ENCODE measurements at regions not wholly inside any gene's neighbourhood (a gene's known extent, or its start where the extent isn't known, plus 50 kb on each side); places are given as distances from the start of the nearest gene placed in this dataset.

DNA sequence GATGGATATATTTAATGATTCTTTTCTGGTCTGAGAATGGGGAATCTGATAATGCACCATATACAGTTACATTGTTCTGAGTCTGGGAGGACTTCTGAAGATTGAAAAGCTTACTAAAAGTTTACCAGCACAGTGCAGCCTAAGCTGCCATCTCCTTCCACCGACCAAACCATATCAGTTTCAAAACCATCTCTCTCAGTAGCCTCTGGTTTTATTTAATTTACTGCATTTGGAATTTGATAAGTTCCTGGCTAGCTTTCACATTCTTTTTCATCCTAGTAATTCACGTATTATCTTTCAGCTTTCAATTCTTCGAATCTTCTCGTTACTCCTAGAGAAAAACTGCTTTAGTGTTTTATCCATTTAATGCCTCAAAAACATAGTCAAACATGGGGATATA lies 181.4 kb upstream of the HCCS start:
- Mint-ChIP-seq H3K36me3 (no peaks in the 10 kb centered on the region), H3K4me1 (no peaks in the 10 kb centered on the region), H3K9me3 (peaks cover 37% of the 10 kb centered on the region), H3K27ac (no peak overlapping the region), H3K27me3 (ENCODE audit: low read depth) (no peaks in the 10 kb centered on the region), H3K4me3 (no peak overlapping the region)
- TF ChIP-seq, protein P1, sequence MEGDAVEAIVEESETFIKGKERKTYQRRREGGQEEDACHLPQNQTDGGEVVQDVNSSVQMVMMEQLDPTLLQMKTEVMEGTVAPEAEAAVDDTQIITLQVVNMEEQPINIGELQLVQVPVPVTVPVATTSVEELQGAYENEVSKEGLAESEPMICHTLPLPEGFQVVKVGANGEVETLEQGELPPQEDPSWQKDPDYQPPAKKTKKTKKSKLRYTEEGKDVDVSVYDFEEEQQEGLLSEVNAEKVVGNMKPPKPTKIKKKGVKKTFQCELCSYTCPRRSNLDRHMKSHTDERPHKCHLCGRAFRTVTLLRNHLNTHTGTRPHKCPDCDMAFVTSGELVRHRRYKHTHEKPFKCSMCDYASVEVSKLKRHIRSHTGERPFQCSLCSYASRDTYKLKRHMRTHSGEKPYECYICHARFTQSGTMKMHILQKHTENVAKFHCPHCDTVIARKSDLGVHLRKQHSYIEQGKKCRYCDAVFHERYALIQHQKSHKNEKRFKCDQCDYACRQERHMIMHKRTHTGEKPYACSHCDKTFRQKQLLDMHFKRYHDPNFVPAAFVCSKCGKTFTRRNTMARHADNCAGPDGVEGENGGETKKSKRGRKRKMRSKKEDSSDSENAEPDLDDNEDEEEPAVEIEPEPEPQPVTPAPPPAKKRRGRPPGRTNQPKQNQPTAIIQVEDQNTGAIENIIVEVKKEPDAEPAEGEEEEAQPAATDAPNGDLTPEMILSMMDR (IDR thresholded peaks at IDR 0.05; ENCODE audit: unreplicated experiment): no peak
- no peak for DNase-seq (ENCODE audit: low spot score in 2 of 2, unreplicated experiment in 2 of 2)

DNA sequence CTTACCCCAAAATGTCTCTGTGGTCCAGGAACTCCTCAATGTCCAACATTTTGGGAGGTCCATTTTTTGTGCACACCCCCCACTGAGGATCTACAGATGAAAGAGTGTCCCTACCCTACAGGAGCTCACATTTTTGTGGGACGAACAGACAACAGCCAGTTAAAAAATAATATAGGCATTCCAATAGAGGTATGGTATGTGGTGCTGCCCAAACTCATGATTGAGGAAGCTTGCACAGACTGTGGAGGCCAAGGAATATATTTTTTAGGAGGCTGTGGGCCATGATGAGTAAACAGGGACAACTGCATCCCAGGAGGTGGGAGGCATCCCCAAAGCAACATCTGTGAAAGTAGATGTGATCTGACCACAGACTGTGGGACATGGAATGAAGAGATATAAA lies 181.0 kb upstream of the HCCS start:
- Mint-ChIP-seq H3K4me3 (no peak overlapping the region), H3K27ac (no peak overlapping the region), H3K27me3 (ENCODE audit: low read depth) (no peaks in the 10 kb centered on the region), H3K4me1 (no peaks in the 10 kb centered on the region), H3K9me3 (peaks cover 40% of the 10 kb centered on the region), H3K36me3 (no peaks in the 10 kb centered on the region)
- no peak for DNase-seq (ENCODE audit: low spot score in 2 of 2, unreplicated experiment in 2 of 2)
- TF ChIP-seq, protein P1 (IDR thresholded peaks at IDR 0.05; ENCODE audit: unreplicated experiment): no peak

DNA sequence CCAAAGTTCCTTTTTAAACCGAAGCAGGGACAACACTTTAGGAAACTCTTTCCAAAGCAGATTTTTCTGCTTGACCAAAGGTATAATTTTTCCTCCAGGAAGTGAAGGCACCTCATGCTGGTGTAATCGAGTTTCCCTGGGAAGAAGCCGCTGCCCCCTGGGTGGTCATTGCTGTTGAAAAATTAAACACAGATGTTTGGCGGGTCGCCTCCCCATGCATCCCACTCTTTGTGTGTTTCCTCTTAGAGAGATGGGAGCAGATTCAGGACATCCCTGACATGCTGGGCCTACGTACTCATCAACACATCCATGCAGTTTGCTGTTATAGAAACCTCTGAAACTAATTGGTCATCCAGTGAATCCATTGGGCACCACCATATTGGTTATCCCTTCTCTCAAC lies 179.2 kb upstream of the HCCS start:
- TF ChIP-seq, protein P1 (IDR thresholded peaks at IDR 0.05; ENCODE audit: unreplicated experiment): no peak
- H3K4me1 Mint-ChIP-seq: no peaks in the 10 kb centered on the region

DNA sequence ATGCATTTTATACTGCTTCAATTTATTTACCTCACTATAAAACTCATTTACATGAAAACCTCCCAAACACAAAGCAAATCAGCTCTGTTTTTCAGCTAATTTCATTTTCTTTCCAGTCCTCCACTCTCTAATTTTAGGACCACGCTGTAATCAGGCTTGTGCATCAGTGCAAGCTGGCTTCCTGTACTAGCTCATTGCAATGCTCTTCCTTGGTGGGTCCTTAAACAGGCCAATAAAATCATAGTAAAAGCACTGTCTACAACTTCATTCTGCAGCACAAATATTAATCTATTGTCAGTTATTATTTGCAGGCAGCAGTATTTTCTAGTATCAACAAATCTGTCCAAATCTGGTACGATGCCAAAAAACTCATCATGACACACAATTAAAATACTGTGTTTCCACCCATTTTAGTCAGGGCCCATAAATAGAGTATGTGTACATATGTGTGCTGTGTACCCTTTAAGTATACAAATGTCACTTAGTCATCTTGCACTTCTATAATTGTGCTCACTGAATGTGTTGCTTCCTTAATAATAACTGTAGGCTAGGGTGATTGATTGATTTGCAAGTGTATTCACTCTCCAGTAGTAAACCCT lies 178.2 kb upstream of the HCCS start:
- H3K4me1 Mint-ChIP-seq: no peaks in the 10 kb centered on the region
- H3K36me3 Mint-ChIP-seq: no peaks in the 10 kb centered on the region
- TF ChIP-seq, protein P1 (IDR thresholded peaks at IDR 0.05; ENCODE audit: unreplicated experiment): no peak
- H3K27ac Mint-ChIP-seq: no peak overlapping the region
- peaks cover 46% of the 10 kb centered on the region for H3K9me3 Mint-ChIP-seq
- no peak for DNase-seq (ENCODE audit: low spot score in 2 of 2, unreplicated experiment in 2 of 2)
- no peaks in the 10 kb centered on the region for H3K27me3 Mint-ChIP-seq (ENCODE audit: low read depth)
- no peak overlapping the region for H3K4me3 Mint-ChIP-seq

More for the DNA sequence above, 179.2 kb upstream of the HCCS start:
- Mint-ChIP-seq H3K9me3 (peaks cover 46% of the 10 kb centered on the region), H3K36me3 (no peaks in the 10 kb centered on the region), H3K27me3 (ENCODE audit: low read depth) (no peaks in the 10 kb centered on the region), H3K4me3 (no peak overlapping the region), H3K27ac (no peak overlapping the region)
- no peak for DNase-seq (ENCODE audit: low spot score in 2 of 2, unreplicated experiment in 2 of 2)

DNA sequence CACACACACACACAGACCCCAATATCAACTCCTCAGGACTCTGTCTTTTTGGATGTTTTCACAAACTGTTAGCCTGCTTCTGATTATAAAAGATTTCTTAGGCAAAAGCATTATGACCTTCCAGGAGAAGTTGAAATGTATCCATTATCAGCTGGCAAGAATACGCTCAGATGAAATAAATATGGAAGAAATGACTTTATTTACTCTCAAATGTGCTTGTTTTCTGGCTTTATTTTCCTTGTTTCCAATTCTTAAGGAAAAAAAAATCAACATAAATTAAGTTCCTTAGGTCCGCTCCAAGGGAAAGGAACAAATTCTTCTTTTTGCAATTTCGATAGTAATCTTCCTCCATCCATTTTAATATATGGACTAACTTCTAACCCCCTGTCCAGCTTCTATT lies 175.6 kb upstream of the HCCS start:
- no peak overlapping the region for H3K27ac Mint-ChIP-seq
- peaks cover 2% of the 10 kb centered on the region for H3K4me1 Mint-ChIP-seq
- no peaks in the 10 kb centered on the region for H3K36me3 Mint-ChIP-seq
- H3K27me3 Mint-ChIP-seq (ENCODE audit: low read depth): no peaks in the 10 kb centered on the region
- no peak overlapping the region for H3K4me3 Mint-ChIP-seq
- peaks cover 29% of the 10 kb centered on the region for H3K9me3 Mint-ChIP-seq
- TF ChIP-seq, protein P1 (IDR thresholded peaks at IDR 0.05; ENCODE audit: unreplicated experiment): no peak
- no peak for DNase-seq (ENCODE audit: low spot score in 2 of 2, unreplicated experiment in 2 of 2)

DNA sequence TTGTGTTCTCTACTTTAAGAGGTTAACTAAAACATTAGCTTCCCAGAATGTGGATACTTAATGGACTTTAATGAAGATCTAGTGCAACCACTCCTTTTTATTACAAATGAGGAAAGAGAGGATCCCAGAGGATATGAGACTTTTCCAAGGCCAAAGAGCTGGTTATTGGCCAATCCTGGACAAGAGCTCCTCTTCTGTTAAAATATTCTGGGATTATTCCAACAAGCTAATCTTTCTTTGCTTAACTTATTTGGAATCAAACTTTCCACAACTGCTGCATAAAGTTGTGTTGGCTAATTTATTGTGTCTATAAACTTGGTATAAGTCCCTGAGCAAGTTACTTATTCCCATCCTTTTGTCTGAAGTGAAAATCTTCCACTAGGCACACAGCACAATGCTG lies 174.2 kb upstream of the HCCS start:
- no peak overlapping the region for H3K4me3 Mint-ChIP-seq
- DNase-seq (ENCODE audit: low spot score in 2 of 2, unreplicated experiment in 2 of 2): no peak
- peaks cover 2% of the 10 kb centered on the region for H3K4me1 Mint-ChIP-seq
- H3K9me3 Mint-ChIP-seq: peaks cover 29% of the 10 kb centered on the region
- no peaks in the 10 kb centered on the region for H3K27me3 Mint-ChIP-seq (ENCODE audit: low read depth)
- TF ChIP-seq, protein P1 (IDR thresholded peaks at IDR 0.05; ENCODE audit: unreplicated experiment): no peak
- H3K36me3 Mint-ChIP-seq: no peaks in the 10 kb centered on the region
- H3K27ac Mint-ChIP-seq: no peak overlapping the region

All from mesothelial cell of epicardium (in vitro differentiated cells).